Fibroblast of skin of scalp (primary cell): ENCODE measurements at regions not wholly inside any gene's neighbourhood (a gene's known extent, or its start where the extent isn't known, plus 50 kb on each side); places are given as distances from the start of the nearest gene placed in this dataset.

Experiments used
- DNase-seq: peaks from one replicate; pipeline ENCODE4 v3.0.0-alpha.2; 2013

- peak; percentile 44 for DNase-seq
Measured at GRCh38 chr5:74212336-74212735, 428.2 kb downstream of the ENC1 start.

DNA sequence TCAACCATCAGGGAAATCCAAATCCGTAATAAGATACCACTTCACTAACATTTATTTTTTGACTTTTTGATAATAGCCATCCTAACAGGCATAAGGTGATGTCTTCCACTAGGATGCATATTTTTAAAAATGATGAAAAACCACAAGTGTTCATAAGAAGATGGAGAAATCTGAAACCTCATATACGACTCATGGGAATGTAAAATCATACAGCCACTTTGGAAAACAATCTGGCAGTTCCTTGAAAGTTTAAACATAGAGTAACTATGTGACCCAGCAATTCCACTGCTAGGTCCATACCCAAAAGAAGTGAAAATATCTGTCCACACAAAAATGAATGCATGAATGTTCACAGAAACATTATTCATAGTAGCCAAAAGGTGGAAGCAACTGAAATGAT, 431.0 kb downstream of the ENC1 start:
- peak; percentile 69 for DNase-seq

- peak; percentile 97 for DNase-seq
Measured at GRCh38 chr5:74206579-74207550, 433.7 kb downstream of the ENC1 start.

DNA sequence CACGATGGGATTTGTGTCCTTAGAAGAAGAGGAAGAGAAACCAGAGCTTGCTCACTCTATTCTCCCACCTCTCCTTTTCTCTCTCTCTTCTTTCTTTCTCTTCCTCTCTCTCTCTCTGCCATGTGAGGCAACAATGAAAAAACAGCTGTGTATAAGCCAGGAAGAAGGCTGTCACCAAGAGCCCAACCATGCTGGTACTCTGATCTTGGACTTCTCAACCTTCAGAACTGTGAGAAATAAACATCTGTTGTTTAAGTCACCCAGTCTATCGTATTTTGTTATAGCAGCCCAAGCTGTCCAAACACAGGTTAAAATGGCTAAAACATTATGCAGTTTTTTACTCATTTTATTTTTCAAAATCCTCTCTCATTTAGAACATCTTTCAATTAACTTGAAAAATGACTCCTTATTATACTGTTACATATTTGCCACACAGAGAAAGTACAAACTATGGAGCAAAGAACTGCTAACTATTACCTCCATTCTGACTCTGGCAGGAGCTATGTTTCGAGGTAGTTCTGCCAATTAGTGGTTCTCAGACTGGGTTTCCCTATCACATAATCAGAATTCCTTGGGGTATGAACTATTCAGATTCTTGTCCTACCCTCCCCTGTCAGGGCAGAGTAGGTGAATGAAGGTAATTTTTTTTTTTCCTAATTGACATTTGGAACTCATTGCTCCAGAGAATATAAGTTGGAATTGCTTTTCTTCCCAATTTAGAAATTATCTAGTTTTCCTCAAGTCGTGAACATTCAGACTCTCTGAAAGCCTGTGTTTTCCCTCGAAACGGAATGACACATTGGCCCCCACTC, 434.6 kb downstream of the ENC1 start:
- no peak for DNase-seq

DNA sequence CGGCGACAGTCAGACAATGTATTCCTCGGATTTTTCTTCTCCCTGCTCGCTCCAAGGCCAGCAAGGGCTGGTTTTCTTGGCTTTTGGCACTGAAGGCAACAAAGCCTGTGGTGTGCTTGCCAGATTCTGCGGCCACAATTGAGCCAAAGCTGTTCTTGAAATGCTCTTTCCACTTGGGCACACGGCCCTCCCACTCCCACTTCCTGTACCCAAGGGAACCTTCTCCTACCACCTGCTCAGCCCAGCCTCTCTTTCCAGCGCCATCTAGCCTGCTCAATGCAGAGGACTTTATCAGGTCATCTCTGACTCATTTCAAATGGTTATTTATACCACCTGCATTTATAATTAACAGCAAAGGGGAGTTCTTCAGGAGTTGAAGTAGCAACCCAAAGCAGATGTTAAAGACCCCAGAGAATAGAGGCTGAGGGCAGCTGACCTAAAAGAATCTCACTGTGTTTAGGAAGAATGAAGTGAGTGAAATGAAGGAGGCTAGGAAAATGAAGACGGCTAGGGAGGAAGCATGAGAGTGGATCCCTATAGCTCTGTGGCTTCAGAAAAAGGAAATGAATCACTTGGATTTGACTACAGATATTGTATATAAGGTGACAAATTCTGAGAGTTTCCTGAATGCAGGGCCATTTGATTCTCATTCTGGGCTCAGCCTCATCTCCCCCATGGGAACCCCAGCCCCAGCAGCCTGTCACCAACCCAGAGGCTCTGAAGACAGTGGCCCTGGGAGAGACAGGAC, 439.0 kb downstream of the ENC1 start:
- DNase-seq = peak; percentile 25

DNA sequence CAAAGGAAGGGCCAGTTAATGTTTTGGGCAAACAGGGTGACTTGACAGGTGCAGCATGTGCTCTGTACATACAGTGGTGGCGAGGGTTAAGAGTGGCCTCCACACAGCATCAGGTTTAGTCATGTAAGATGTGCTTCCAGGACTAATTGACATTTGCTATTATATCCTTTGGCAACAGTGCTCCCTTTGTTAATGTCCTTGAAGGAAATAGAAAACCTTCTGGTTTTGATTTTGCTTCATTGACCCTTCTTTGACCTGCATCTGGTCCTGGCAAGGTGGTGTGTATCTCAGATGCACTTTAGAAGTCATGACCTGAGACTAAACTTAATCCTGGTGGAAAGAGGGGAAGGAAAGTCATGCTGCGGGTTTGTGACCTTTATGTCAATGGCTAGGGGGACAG, 440.0 kb downstream of the ENC1 start:
- no peak for DNase-seq

DNA sequence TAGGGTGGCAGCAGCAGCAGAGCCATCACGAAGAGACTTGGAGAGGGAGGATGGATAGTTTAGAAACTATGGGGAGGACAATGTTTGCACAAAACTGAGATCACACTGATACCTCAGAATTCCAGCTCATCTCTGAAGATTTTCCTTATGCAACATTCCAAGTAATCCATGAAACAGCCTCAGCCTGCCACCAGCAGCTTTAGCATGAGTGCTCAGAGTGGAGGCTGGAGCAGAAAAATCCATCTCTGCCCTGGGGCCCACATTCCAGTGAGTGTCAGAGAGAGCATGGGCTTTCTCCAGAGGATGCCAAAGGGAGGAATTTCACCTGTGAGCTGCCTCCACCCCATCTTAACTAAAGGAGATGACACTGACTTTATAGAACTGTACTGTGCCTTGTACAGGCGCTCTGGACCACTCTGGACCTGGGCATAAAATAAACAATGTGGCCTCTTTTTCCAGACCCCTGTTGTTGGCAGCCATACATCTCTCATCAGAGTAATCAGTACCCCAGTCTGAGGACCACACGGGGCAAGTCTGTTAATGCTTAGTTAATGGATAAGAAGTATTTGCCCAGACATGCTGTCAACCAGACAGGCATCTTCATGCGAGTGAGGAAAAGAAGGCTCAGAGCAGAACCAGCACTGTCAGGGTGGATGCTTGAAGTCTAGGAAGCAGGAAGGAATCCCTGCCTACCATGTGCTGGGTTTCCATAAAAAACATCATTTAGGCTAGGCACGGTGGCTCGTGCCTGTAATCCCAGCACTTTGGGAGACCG, 440.9 kb downstream of the ENC1 start:
- peak; percentile 94 for DNase-seq

DNA sequence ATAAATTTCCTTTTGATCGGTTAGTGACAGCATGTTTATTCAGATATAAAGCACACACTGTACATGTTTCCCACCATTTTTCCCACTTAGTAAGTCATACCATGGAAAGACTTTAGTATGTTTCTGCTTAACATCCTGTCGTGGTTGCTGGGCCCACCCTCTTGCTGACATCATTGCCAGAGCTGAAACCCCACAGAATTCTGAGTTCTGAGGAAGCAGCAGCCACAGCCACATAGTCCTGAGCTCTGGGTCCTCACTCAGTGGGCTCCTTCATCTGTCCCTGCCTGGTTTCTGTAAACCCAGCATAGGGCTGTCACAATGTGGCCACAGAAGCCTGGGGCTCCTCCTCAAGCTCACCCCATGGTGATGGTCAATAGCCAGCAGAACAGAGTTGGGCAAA, 441.5 kb downstream of the ENC1 start:
- peak; percentile 71 for DNase-seq

GRCh38 chr5:74198156-74198555, 442.4 kb downstream of the ENC1 start:
- no peak for DNase-seq

DNA sequence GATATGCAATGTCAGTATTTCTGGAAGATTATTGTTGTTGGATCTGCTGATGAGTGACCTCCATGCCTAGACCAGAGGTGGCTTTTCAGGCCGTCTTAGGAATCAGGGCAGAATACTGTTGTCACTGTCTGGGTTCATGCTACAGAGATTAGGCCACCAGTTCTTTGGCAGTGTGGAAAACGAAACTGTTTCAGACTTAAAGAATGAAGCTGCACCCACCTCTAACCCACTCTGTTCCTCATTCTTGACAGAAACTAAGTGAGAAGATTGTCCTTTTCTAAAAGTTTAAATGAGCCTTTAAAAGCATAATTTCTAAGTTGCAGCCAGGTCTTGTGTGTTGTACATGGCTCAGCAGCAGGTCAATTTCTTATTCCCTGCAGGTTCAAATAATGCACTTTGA, 444.3 kb downstream of the ENC1 start:
- DNase-seq = no peak

DNA sequence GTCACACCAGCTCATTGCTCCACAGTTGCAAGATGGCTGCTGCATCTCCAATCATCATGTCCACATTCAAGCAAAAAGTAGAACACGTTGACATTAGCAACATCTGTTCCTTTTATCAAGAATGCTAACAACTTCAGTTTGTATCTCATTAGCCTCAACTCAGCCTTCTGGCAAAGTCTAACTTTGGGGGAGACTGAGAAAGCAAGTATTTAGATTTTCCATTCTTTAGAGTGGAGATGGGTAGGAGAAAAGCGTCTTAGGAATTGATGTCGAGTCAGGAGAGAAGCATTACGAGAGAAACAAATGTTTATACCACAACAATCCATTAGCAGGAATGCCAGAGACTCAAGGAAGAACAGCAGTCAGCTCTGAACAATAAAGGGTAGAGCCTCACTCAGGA, 446.3 kb downstream of the ENC1 start:
- no peak for DNase-seq

- peak; percentile 42 for DNase-seq
Measured at GRCh38 chr5:74192606-74193299, 447.8 kb downstream of the ENC1 start.

- peak; percentile 27 for DNase-seq
Measured at GRCh38 chr5:74188351-74189105, 452.0 kb downstream of the ENC1 start.

GRCh38 chr5:74187757-74188156, 452.8 kb downstream of the ENC1 start:
- DNase-seq = no peak

DNA sequence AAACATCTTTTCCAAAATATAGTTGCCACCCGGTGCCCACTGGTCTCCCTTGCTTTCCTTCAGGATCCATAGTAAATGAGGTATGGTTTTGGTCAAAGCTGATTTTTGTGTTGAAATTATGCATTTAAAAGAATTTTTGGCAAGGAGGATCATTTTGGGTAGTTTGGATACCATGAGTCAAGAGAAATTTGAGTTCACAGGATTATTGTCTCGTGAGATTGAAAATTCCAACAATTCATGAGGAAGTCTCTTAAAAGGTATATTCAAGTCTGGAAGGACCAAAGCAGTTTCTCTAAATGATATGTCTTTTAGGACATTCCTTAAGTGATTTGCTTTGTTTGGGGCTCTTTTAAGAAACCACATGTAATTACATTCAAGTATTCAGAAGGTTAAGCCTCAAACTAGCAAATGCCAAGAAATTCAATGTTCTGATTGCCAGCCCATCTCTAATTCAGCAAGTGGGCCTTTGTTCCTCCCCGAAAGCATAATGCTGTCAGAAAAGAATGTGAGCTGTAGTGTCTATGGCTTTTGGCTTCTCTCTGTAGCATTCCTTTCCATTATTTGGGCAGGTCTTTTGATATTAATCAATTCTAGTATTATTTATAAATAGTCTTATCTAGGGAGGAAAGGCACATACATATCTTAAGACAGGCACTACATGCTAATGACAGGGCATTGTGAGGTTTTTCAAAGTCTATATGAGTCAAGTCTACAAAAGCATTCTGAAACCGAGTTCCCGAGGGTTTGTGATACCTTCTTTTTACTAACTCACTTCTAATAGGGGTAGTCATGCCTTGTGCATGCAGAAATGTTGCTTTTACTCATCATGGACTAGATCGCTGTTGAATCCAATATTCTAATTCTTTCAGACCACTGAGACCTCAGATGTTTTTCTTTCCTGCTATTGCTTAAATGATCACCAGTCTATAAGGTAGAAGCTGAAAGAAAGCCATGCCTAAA, 453.9 kb downstream of the ENC1 start:
- peak; percentile 73 for DNase-seq

DNA sequence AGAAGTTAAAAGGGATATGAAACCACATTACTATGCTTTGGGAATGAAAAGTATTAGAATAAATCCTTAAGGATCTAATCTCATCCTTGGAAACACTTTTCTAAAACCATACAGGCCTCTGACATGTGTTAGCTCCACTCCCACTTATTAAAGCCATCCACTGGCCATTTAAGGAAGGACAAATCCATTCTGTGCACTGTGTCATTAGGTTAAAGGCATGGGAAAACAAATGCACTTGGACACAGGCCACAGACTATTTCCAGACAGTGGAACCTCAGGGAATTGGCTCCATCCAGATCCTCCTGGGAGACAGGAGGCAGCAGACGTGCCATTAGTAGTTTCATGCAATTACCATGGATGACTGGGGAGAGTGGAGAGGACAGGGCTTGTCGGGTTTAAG, 454.9 kb downstream of the ENC1 start:
- DNase-seq = peak; percentile 76

GRCh38 chr5:74184649-74185048, 455.9 kb downstream of the ENC1 start:
- no peak for DNase-seq

GRCh38 chr5:74183041-74183440, 457.5 kb downstream of the ENC1 start:
- no peak for DNase-seq

- DNase-seq = no peak
Measured at GRCh38 chr5:74182603-74183002, 457.9 kb downstream of the ENC1 start.
